Mesendoderm (in vitro differentiated cells): ENCODE measurements at regions not wholly inside any gene's neighbourhood (a gene's known extent, or its start where the extent isn't known, plus 50 kb on each side); places are given as distances from the start of the nearest gene placed in this dataset.

Experiments used
- DNase-seq: peaks from one replicate; pipeline ENCODE4 v3.0.0; 2013
- H2AK5ac ChIP-seq: 2 replicates; pipeline ENCODE4 v1.6.1; 2013; ENCODE audit warnings: low read length, inconsistent platforms
- H2BK120ac ChIP-seq: 2 replicates; pipeline ENCODE4 v1.6.1; 2013; ENCODE audit warnings: low read depth, mild to moderate bottlenecking, low read length, moderate library complexity, mixed read lengths
- H2BK15ac ChIP-seq: replicated peaks from 2 replicates; pipeline ENCODE4 v1.6.1; 2013; ENCODE audit warnings: low read depth, mild to moderate bottlenecking, moderate library complexity
- H2BK5ac ChIP-seq: 2 replicates; pipeline ENCODE4 v1.6.1; 2013; ENCODE audit warnings: low read length, inconsistent platforms
- H3K18ac ChIP-seq: 2 replicates; pipeline ENCODE4 v1.6.1; 2013; ENCODE audit warnings: mild to moderate bottlenecking, low read length, mixed read lengths
- H3K23ac ChIP-seq: one replicate; pipeline ENCODE4 v1.6.1; 2013; ENCODE audit warnings: low read length
- H3K27ac ChIP-seq: 2 replicates; pipeline ENCODE4 v1.5.1; 2013; ENCODE audit warnings: low read depth, mild to moderate bottlenecking, inconsistent platforms, low read length, moderate library complexity
- H3K27me3 ChIP-seq: 2 replicates; pipeline ENCODE4 v1.6.1; 2013; ENCODE audit warnings: low read length, control low read depth, mild to moderate bottlenecking, inconsistent platforms; ENCODE audit not compliant: insufficient read depth, poor library complexity
- H3K36me3 ChIP-seq: 2 replicates; pipeline ENCODE4 v1.6.1; 2013; ENCODE audit warnings: low read length, inconsistent platforms; ENCODE audit not compliant: control insufficient read depth, insufficient read depth
- H3K4ac ChIP-seq: one replicate; pipeline ENCODE4 v1.6.1; 2013; ENCODE audit warnings: low read depth, mild to moderate bottlenecking, low read length, moderate library complexity
- H3K4me1 ChIP-seq: 2 replicates; pipeline ENCODE4 v1.6.1; 2013; ENCODE audit warnings: low read depth, low read length, inconsistent platforms; ENCODE audit not compliant: control insufficient read depth
- H3K4me2 ChIP-seq: 2 replicates; pipeline ENCODE4 v1.6.1; 2013; ENCODE audit warnings: low read length
- H3K4me3 ChIP-seq: 2 replicates; pipeline ENCODE4 v1.5.1; 2013; ENCODE audit warnings: mild to moderate bottlenecking, low read length
- H3K56ac ChIP-seq: one replicate; pipeline ENCODE4 v1.6.1; 2013; ENCODE audit warnings: low read length
- H3K79me1 ChIP-seq: 2 replicates; pipeline ENCODE4 v1.6.1; 2013; ENCODE audit warnings: low read length, inconsistent platforms
- H3K79me2 ChIP-seq: 2 replicates; pipeline ENCODE4 v1.6.1; 2013; ENCODE audit warnings: mild to moderate bottlenecking, low read length; ENCODE audit not compliant: control insufficient read depth, insufficient read depth
- H3K9ac ChIP-seq: 2 replicates; pipeline ENCODE4 v1.6.1; 2013; ENCODE audit warnings: low read length, inconsistent platforms
- H4K5ac ChIP-seq: one replicate; pipeline ENCODE4 v1.6.1; 2013; ENCODE audit warnings: low read length
- H4K8ac ChIP-seq: one replicate; pipeline ENCODE4 v1.6.1; 2013; ENCODE audit warnings: low read depth, mild to moderate bottlenecking, control low read depth, low read length, moderate library complexity
- WGBS: extraction: QIAGEN DNeasy Blood & Tissue Kit; methylation state at CpG from one replicate; pipeline ENCODE4 v1.1.7; 2013; ENCODE audit warnings: low lambda C conversion rate, missing lambda C conversion rate; ENCODE audit not compliant: insufficient coverage; ENCODE audit errors: extremely low coverage; 5-methylcytosine and 5-hydroxymethylcytosine counted together

DNA sequence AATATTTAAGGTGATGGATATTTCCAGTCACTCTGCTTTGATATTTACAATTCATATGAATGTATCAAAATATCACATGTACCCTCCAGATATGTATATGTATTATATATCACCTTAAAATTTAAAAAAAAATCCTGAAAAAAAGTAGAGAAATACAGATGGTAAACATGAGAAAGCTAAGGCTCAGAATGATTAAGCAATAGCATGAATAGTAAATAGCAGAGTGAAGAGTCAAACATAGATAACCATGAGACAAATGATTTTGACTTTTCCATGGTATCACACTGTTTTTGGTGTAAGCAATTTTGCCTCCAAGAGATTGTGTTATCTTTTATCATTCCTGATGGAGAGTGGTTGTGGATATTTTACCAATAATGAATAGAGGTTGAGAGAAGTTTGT, 868.8 kb downstream of the CDH11 start:
- no peak overlapping the region for H4K8ac ChIP-seq
- H2BK120ac ChIP-seq = no peak overlapping the region
- no peaks in the 10 kb centered on the region for H3K4me1 ChIP-seq
- no peak overlapping the region for H3K56ac ChIP-seq
- H3K4me2 ChIP-seq = no peak overlapping the region
- H3K9ac ChIP-seq = no peak overlapping the region
- no peak overlapping the region for H2BK5ac ChIP-seq
- no peak overlapping the region for H3K23ac ChIP-seq
- H3K18ac ChIP-seq = no peak overlapping the region
- DNase-seq = no peak
- H2BK15ac ChIP-seq = no peak overlapping the region
- H4K5ac ChIP-seq = no peak overlapping the region
- no peaks in the 10 kb centered on the region for H3K79me2 ChIP-seq
- no peaks in the 10 kb centered on the region for H3K27me3 ChIP-seq
- H3K4me3 ChIP-seq = no peak overlapping the region
- no peaks in the 10 kb centered on the region for H3K79me1 ChIP-seq
- H3K27ac ChIP-seq = no peak overlapping the region
- no peak overlapping the region for H3K4ac ChIP-seq
- no peak overlapping the region for H2AK5ac ChIP-seq
- H3K36me3 ChIP-seq = no peaks in the 10 kb centered on the region

- no peak overlapping the region for H3K27ac ChIP-seq
- H3K79me1 ChIP-seq = no peaks in the 10 kb centered on the region
- no peak overlapping the region for H2BK120ac ChIP-seq
- H3K56ac ChIP-seq = no peak overlapping the region
- no peak overlapping the region for H2BK5ac ChIP-seq
- no peak overlapping the region for H2BK15ac ChIP-seq
- no peak overlapping the region for H3K4ac ChIP-seq
- H3K9ac ChIP-seq = no peak overlapping the region
- H4K5ac ChIP-seq = no peak overlapping the region
- H3K4me2 ChIP-seq = no peak overlapping the region
- peak; percentile 35 for DNase-seq
- H4K8ac ChIP-seq = no peak overlapping the region
- no peak overlapping the region for H3K4me3 ChIP-seq
- no CpG with 5 or more reads among the region's 2 CpGs for WGBS
- no peak overlapping the region for H2AK5ac ChIP-seq
- H3K23ac ChIP-seq = no peak overlapping the region
- H3K4me1 ChIP-seq = no peaks in the 10 kb centered on the region
- no peaks in the 10 kb centered on the region for H3K79me2 ChIP-seq
- H3K18ac ChIP-seq = no peak overlapping the region
- no peaks in the 10 kb centered on the region for H3K27me3 ChIP-seq
- H3K36me3 ChIP-seq = no peaks in the 10 kb centered on the region
These were observed 870.1 kb downstream of the CDH11 start for GRCh38 chr16:64251742-64252141.

- no peak overlapping the region for H3K4me2 ChIP-seq
- no peak overlapping the region for H3K27ac ChIP-seq
- no peak overlapping the region for H3K23ac ChIP-seq
- WGBS = no CpG with 5 or more reads among the region's 1 CpG
- no peak overlapping the region for H3K18ac ChIP-seq
- no peak overlapping the region for H2BK5ac ChIP-seq
- H2AK5ac ChIP-seq = no peak overlapping the region
- H3K4ac ChIP-seq = no peak overlapping the region
- DNase-seq = no peak
- no peak overlapping the region for H4K5ac ChIP-seq
- H4K8ac ChIP-seq = no peak overlapping the region
- H3K9ac ChIP-seq = no peak overlapping the region
- no peak overlapping the region for H3K56ac ChIP-seq
- H3K79me1 ChIP-seq = no peaks in the 10 kb centered on the region
- no peaks in the 10 kb centered on the region for H3K27me3 ChIP-seq
- no peak overlapping the region for H2BK120ac ChIP-seq
- H3K4me3 ChIP-seq = no peak overlapping the region
- H3K36me3 ChIP-seq = no peaks in the 10 kb centered on the region
- H2BK15ac ChIP-seq = no peak overlapping the region
- H3K79me2 ChIP-seq = no peaks in the 10 kb centered on the region
- no peaks in the 10 kb centered on the region for H3K4me1 ChIP-seq
These were observed 871.0 kb downstream of the CDH11 start for GRCh38 chr16:64250866-64251265.

DNA sequence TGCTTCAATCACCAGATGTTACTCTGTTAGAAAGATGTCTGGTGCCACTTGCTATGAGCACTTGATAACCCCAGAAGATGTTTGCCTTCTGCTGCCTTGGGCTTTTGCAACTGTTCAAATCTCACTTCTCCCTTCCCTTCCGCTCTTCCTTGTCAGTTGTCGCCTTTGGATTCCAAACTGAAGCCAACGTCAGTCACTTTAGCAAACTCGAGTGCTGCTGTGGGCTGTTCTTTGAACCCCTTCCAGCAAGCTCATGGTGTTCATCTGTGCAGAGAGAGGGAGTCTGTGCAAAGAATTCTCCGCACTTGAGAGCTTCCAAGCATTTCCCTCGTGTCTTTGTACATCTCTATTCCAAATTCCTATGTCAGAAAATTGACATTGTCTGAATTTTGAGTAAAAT, 879.4 kb downstream of the CDH11 start:
- H3K4me2 ChIP-seq = no peak overlapping the region
- H2AK5ac ChIP-seq = no peak overlapping the region
- no peak overlapping the region for H4K8ac ChIP-seq
- no peaks in the 10 kb centered on the region for H3K36me3 ChIP-seq
- H3K4me1 ChIP-seq = no peaks in the 10 kb centered on the region
- no peak overlapping the region for H3K23ac ChIP-seq
- H3K79me2 ChIP-seq = no peaks in the 10 kb centered on the region
- H3K18ac ChIP-seq = no peak overlapping the region
- no peak overlapping the region for H2BK5ac ChIP-seq
- no peak for DNase-seq
- H4K5ac ChIP-seq = no peak overlapping the region
- no peak overlapping the region for H3K4me3 ChIP-seq
- no peak overlapping the region for H3K9ac ChIP-seq
- H3K79me1 ChIP-seq = no peaks in the 10 kb centered on the region
- no peak overlapping the region for H3K56ac ChIP-seq
- no peaks in the 10 kb centered on the region for H3K27me3 ChIP-seq
- no peak overlapping the region for H3K27ac ChIP-seq
- no peak overlapping the region for H3K4ac ChIP-seq
- H2BK15ac ChIP-seq = no peak overlapping the region
- WGBS = no CpG with 5 or more reads among the region's 6 CpGs
- no peak overlapping the region for H2BK120ac ChIP-seq

- no peak overlapping the region for H3K4me3 ChIP-seq
- H3K27me3 ChIP-seq = no peaks in the 10 kb centered on the region
- no peaks in the 10 kb centered on the region for H3K79me1 ChIP-seq
- no peak overlapping the region for H3K18ac ChIP-seq
- no peaks in the 10 kb centered on the region for H3K4me1 ChIP-seq
- H3K4me2 ChIP-seq = no peak overlapping the region
- no peak overlapping the region for H2AK5ac ChIP-seq
- no peak for DNase-seq
- no peak overlapping the region for H3K56ac ChIP-seq
- no peak overlapping the region for H2BK120ac ChIP-seq
- no peak overlapping the region for H3K23ac ChIP-seq
- H4K5ac ChIP-seq = no peak overlapping the region
- H3K27ac ChIP-seq = no peak overlapping the region
- H3K36me3 ChIP-seq = no peaks in the 10 kb centered on the region
- H3K4ac ChIP-seq = no peak overlapping the region
- H3K9ac ChIP-seq = no peak overlapping the region
- no peak overlapping the region for H2BK15ac ChIP-seq
- no peak overlapping the region for H2BK5ac ChIP-seq
- no peaks in the 10 kb centered on the region for H3K79me2 ChIP-seq
- H4K8ac ChIP-seq = no peak overlapping the region
These were observed 881.3 kb downstream of the CDH11 start for GRCh38 chr16:64240586-64240985.

DNA sequence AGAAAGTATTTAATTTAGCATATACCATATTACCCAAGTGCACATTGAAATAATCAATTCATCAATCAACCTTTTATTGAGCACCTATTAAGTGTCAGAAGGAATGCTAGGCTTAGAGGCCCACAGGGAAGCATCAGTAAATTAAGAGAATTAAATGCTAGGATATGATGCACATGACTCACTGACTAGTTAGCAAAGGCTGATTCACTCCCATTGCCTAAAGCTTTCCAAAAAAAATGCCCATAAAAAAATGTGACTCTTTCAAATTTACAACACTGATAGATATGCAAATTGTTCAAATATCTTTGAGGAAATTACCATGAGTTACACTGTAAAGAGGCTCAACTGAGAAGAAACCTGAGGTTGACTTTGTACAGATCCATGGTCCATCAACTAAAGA, 883.3 kb downstream of the CDH11 start:
- Histone ChIP-seq H3K4me1 (no peaks in the 10 kb centered on the region), H4K5ac (no peak overlapping the region), H3K79me1 (no peaks in the 10 kb centered on the region), H3K4ac (no peak overlapping the region), H4K8ac (no peak overlapping the region), H3K4me3 (no peak overlapping the region), H3K56ac (no peak overlapping the region), H2BK5ac (no peak overlapping the region), H3K36me3 (no peaks in the 10 kb centered on the region), H2BK120ac (no peak overlapping the region), H3K18ac (no peak overlapping the region), H3K23ac (no peak overlapping the region), H3K4me2 (no peak overlapping the region), H3K79me2 (no peaks in the 10 kb centered on the region), H2AK5ac (no peak overlapping the region), H2BK15ac (no peak overlapping the region), H3K27ac (no peak overlapping the region), H3K9ac (no peak overlapping the region), H3K27me3 (no peaks in the 10 kb centered on the region)
- no peak for DNase-seq
